Lower leg skin (tissue), 3 donors: ENCODE measurements at regions not wholly inside any gene's neighbourhood (a gene's known extent, or its start where the extent isn't known, plus 50 kb on each side); places are given as distances from the start of the nearest gene placed in this dataset.

Experiments
- POLR2A ChIP-seq, 2 donors: fragments of 450-650 bp; IDR thresholded peaks; one replicate each; pipeline ENCODE4 v1.6.1; 2016 to 2017; ENCODE audit warnings: antibody characterized with exemption in 2 of 2, mild to moderate bottlenecking in 1 of 2, moderate library complexity in 1 of 2
- TF ChIP-seq, protein P1 (sequence below), 3 donors: fragments of 450-650 bp; IDR thresholded peaks; one replicate each; pipeline ENCODE4 v1.5.1; 2016; ENCODE audit warnings: antibody characterized with exemption in 3 of 3, mild to moderate bottlenecking in 3 of 3, moderate library complexity in 2 of 3

DNA sequence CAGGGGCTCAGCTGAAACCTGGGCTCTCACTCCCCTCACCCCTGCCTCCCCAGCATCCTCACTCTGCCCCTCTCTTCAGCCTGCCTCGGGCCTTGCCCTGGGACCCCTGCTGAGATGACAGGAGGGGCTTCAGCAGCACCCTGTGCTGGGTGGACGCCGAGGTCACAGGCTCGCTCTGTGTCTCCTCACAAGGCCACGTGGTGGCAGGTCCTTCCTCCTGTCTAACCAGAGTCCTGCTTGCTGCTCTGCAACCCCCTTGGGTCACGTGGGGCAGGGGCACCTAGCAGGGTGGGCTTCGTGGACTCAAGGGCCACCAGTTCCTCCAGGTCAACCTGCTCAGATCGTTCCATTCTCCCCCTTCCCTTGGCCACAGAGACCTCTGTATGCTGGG, 90.4 kb downstream of the TMEM121 start:
- TF ChIP-seq, protein P1, sequence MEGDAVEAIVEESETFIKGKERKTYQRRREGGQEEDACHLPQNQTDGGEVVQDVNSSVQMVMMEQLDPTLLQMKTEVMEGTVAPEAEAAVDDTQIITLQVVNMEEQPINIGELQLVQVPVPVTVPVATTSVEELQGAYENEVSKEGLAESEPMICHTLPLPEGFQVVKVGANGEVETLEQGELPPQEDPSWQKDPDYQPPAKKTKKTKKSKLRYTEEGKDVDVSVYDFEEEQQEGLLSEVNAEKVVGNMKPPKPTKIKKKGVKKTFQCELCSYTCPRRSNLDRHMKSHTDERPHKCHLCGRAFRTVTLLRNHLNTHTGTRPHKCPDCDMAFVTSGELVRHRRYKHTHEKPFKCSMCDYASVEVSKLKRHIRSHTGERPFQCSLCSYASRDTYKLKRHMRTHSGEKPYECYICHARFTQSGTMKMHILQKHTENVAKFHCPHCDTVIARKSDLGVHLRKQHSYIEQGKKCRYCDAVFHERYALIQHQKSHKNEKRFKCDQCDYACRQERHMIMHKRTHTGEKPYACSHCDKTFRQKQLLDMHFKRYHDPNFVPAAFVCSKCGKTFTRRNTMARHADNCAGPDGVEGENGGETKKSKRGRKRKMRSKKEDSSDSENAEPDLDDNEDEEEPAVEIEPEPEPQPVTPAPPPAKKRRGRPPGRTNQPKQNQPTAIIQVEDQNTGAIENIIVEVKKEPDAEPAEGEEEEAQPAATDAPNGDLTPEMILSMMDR (IDR thresholded peaks at IDR 0.05) = no peak
- no peak for TF ChIP-seq POLR2A (IDR thresholded peaks at IDR 0.05)
